NCI-H1417 treated with DMSO at 0.1 percent for 48 hours (cell line): ENCODE measurements at regions not wholly inside any gene's neighbourhood (a gene's known extent, or its start where the extent isn't known, plus 50 kb on each side); places are given as distances from the start of the nearest gene placed in this dataset.

ENCODE experiments used
- DNase-seq: peaks from one replicate; lab custom pipeline; 2025; lab: John Stamatoyannopoulos, UW

DNA sequence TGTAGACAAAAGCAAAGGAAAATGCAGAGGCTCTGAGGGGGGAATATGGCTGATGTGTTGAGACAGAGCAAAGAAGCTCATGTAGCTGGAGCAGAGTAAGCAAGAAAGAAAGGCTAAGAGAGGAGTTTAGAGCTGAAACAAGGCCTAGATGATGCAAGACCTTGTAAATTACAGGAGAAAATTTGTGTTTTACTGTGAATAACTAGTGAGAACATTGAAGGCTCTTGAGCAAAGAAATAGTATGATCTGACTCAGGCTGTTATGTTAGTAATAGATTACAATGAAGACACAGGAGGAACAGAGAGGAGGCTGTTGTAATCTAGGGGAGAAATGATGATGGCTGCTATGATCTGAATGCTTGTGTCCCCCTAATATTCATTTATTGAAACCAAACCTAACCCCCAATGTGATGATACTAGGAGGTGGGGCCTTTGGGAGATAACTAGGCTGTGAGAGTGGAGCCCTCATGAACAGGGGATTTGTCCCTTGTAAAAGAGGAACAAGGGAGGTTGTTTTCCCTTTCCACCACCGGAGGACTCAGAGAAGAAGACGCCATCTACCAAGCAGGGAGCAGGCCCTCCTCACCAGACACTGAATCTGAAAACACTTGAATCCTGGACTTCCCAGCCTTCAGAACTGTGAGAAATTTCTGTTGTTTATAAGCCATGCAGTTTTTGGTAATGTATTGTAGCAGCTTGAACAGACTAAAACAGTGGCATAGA, 394.9 kb downstream of the HTR7 start:
- no peak for DNase-seq

DNA sequence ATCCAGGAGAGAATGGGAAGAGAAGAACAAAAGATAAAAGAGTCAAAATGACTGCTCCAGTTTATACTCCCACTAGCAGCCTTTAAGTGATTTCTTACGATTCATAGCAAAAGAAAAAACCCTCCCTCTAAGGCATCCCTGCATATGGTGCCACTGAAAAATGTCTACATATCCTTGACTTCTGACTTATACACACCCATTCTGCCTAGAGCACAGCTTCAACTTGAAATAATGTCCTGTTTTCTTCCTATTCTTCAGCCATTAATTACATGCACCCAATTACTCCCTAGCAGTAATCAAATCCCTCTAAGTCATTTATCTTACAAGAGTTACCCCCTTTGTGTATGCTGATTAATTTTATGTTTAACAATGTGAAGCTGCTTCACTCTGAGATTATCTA, 393.5 kb downstream of the HTR7 start:
- DNase-seq, result no peak

DNA sequence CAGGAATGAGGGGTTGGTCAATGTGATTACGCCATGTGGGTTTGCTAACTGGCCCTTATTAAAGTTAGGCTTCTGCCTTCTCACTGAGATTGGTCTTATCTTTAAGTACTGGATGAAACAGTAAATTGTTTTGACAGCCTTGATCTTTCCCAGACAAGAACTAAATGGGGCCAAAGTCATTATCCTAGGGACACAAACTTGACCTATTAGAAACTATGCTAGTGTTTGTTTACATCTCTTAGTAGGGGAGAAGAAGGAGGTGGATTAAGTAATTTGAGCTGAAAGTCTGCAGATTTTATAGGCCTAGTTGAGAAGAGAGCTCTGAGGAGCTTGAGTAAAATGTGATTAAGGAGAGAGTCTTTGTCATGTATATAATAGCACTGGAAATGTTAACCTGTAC, 386.9 kb downstream of the HTR7 start:
- no peak for DNase-seq

DNA sequence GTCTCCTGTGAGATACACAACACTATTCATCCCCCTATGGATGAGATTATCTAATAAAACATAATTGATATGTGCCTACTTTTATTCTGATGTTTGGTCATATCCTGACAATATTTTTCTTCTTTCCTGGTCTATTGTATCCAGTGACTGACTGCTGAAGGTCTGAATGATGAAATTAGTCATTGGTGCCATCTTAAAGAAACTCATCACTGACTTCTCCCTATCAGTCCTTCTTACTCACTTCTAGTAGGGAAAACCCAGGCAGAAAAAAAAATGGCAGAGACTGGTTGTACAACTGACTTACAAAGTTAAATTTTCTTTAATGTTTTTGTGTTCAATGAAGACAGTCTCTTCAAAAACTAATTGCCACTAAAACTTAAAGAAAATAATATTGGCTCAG, 377.4 kb downstream of the HTR7 start:
- no peak for DNase-seq

DNA sequence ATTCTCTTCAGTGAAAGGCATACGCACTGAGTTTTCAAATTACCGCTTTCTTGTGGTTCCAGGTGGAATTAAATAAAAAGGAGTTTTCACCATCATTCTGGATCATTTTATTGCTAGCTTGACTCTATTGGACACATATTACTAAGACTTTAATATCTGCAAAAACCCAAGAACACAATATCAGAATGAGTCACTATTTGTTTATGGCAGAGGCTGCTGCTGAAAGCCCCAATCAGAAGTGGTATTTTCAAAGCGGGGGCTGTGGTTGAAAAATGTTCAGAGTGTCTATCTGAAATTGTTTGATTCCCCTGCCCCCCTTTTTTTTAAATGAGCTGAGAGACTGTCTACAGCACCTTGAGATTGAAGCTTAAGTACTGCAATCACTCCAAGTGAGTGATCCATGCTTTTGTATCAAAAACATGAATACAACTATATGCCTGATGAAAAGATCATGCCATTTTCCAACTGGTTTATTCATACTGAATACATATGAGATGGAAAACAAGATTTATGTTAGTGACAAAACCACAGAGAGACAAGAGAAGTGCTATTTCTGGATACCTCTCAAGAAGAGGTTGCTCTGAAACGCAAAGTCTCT, 376.4 kb downstream of the HTR7 start:
- no peak for DNase-seq

DNA sequence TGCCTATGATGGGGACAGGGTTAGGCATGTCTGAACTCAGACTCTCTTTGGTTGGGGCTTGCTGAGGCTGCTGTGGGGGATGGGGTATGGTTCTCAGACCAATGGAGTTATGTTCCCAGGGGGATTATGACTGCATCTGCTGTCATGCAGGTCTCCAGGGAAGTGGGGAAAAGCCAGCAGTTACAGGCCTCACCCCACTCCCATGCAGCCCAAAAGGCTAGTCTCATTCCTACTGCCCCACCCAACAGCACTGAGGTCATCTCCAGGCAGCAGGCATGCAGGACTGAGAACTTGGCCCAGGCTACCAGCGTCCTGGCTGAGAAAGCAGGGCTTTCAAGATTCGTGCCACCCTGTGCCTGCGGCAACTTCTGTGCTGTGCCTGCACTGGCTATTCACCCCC, 373.3 kb downstream of the HTR7 start:
- DNase-seq, result no peak

DNA sequence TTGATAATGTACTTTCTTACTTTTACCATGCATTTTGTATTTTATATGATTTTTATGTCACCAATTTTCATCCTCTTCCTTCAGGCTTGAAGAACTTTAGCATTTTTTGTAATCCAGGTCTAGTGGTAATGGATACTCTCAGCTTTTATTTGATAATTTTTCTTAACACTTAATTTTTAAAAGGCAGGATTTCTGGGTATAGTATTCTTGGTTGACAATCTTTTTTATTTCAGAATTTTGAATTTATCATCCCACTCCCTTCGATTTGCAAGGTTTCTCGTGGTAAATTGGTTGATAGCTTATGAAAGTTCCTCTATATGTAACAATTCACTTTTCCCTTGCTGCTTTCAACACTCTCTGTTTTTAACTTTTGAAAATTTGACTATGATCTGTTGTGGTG, 363.7 kb downstream of the HTR7 start:
- no peak for DNase-seq

DNA sequence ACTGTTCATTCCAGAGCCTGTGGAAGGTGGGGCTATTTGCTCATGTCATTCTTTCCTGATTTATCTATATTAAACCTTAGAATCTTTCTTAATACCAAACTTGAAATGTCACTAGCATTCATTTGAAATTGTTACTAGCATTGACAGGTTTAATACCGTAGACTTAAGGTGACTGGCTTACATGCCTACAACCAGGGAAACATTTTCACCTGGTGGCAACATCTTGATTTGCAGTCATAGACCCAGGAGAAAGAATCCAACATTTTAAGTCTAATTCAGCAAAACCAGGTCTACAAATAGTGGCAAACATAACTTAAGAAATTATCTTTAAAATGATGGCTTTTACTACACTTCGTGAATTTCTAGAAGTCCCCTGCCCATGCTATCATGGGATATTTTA, 353.7 kb downstream of the HTR7 start:
- DNase-seq, result no peak

DNA sequence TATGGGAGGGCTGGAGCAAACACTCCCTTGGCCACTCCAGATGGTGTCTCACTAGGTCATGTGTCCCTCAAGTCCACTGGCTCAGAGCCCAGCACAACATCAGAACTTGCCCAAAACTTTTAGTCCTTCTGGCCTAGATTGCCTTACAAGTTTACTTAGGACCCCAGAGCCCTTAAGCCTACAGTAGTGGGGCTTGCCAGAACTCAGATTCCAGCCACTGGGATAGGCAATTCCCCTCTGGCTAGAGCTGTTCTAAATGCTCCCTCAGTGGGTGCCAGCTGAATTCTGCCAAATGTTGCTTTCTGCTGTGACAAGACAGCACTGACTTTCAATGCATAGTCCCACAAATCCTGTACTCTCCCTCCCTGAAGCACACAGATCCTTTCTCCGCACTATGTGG, 331.1 kb downstream of the HTR7 start:
- DNase-seq, result no peak

DNA sequence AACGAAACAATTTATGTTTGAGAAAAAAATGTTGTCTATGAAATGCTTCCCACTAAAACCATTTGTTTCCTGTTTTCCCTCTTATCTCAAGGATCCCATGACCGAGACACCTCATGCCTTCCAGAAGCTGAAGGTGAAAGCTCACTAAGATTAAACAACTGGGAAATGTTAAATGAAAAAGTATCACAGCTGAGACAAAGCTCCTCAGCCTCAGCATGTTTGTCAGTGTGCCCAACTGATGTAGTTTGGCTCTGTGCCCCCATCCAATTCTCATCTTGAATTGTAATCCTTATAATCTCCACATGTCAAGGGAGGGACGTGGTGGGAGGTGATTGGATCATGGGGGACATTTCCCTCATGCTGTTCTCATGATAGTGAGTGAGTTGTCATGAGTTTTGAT, 327.3 kb downstream of the HTR7 start:
- DNase-seq, result no peak

DNA sequence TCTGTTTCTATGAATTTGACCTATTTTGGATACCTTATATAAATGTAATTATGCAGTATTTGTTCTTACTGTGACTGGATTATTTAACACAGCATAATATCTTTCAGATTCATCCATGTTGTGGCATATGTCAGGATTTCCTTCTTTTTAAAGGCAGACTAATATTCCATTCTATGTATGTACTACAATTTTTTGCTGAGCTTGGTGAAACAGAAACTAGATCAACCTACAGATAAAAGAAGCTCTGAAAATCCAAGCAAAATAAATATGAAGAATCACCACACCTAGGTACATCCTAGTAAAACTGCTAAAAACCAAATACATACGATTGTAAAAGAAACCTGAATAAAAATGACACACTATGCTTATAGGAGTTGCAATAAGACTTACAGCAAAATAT, 300.5 kb downstream of the HTR7 start:
- no peak for DNase-seq

DNA sequence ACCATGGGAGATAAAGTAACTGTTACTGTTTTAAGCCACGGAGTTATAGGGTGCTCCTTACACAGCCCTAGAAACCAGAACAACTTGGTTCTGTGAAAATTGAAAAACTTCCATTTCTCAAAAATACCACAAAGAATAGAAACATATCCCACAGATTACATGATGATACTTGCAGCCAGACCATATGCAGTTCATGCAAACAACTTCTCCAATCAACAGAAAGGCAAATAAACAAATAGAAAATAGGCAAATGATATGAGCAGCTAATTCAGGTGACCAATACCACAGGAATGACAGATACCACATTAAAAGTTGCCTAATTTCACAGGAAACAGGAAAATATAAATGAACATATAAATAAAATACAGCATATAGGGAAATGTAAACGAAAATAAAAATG, 297.5 kb downstream of the HTR7 start:
- DNase-seq, result no peak

DNA sequence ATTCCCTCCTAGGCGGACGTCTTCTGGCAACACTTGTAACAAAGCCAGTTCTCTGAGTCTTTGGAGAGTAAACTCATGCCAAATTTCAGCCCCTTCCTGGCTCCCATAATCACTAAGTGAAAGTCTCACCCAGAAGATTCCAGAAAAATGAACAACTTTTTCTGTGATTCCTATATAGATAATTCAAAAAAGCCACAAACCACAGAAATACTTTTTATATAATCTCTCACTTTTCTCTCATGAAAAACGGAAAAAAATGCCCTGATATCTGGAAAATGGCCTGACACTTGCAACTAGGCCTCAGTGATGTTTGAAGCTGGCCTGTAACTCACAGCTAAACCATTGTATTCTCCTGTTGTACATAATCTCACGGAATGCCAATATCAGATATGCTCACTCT, 296.2 kb downstream of the HTR7 start:
- no peak for DNase-seq

DNA sequence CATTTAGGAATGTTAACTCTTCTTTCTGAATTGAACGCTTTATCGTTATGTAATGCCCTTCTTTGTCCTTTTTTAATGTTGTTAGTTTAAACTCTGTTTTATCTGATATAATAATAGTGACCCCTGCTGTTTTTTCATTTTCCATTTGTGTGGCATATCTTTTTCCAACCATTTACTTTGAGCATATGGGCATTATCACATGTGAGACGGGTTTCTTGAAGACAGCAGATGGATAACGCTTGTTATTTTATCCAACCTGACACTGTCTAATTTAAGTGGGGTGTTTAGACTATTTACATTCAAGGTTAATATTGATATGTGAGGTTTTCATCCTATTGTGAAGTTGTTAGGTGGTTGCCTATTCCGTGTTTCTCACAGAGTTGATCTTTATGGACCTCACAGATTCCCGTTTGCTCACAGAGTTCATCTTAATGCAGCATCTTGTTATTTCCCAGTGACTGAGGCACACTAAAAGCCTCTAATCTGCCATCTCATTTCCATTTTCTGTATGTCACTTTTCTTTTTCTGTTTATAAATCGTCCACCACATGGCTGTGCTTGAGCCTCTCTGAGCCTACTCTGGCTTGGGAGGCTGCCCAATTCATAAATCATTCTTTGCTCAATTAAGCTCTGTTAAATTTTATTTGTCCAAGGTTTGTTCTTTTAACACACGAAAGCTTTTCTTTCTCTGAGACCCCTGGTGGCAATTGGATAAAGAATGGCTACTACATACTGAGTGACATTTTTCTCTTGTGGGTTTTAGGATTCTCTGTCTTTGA, 286.2 kb downstream of the HTR7 start:
- no peak for DNase-seq

DNA sequence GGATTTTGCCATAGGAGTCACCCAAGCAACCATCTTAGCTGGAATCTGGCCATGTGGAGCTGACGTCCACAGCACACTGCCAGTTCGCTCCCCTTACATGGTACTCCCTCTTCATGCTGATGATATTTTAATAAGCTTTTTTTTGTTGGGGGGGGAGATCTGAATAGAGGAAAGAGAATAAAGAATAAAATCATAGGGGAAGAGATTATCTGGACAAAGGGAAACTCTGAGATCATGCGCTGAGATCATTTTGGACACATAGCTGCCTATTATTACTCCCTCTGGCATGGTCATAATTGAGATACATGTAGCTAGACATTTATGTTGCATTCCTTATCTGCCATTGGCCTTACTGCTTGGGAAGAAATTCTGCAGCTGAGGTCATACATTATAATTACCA, 282.7 kb downstream of the HTR7 start:
- no peak for DNase-seq

DNA sequence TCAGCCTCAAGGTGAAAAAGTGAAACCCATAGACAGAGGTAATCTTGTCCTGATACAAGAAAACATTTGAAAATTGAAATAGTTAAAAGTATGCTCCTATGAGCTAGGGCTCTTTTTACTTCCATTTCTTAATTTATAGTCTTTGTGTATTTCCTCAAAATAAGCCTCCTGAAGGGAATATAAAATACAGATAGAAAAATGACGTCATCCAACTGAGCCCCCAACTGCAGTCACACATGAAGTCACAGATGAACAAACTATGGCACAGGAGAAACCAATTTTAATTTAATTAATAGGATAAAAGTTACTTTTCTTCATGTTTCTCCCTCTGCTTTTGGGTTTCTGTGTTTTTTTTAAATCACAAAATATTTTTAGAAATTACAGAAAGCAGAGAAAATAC, 280.3 kb downstream of the HTR7 start:
- no peak for DNase-seq

DNA sequence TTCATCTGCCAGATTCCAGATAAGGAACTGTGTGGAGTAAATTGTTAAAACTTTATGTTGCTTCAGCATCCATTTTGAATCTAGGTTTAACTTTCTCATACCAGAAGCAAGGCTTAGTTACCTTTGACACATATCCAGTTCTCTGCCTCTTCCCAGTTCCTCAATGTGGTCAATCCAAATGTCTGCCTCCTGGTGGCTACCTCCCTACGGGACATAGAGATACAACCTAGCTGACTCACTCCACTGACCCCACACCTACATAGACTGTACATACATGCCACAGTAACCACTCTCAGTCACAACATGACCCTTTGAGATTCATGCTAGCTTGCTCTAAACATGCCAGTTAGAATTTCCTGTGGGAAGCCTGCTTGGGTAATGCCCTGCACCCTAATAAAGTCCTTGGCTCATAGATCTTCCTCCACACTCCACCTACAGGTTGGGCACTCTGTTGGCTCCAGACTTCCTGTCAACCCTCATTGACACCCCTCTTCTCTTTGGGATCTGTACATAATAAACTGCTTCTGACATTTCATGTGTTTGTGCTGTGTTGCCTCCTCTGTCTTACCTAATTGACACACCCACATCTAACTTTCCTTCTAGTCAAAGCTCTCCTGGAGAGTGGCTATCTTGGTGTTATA, 278.1 kb downstream of the HTR7 start:
- no peak for DNase-seq

DNA sequence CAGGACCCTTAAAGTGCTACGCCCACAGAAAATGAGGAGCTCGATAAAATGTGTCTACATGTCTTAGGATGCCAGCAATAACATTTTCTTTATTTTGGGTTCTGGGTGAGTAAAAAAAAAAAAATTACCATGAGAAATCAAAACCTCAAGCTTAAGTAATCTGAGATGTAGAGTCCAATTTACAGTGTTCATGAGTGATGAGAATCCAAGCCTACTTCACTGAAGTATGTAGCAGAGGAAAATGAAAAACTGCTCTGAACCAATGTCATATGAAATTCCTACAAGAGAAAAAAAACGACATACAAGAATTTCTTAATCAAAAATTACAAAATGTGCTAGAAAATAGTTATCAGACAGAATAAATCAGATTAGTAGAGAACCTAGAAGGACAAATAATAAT, 274.4 kb downstream of the HTR7 start:
- no peak for DNase-seq

DNA sequence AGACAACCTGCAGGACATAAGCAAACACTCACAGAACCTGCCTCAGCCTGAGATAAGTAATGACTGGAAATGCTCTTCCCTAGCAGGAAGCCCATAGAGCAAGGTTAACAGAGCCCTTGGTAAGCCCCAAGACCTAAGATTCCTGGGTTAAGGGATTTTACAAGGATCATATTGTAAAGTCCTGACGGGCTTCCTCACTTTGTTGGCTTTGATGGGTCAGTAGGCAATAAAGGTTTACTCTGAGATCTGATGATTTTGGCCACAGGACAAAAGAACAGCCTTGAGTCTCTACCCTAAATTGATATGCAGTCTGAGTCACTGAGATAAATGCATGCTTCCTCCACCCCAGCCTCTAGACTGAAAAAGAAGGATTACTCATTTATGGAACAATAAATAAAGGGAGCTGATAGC, 270.8 kb downstream of the HTR7 start:
- no peak for DNase-seq

DNA sequence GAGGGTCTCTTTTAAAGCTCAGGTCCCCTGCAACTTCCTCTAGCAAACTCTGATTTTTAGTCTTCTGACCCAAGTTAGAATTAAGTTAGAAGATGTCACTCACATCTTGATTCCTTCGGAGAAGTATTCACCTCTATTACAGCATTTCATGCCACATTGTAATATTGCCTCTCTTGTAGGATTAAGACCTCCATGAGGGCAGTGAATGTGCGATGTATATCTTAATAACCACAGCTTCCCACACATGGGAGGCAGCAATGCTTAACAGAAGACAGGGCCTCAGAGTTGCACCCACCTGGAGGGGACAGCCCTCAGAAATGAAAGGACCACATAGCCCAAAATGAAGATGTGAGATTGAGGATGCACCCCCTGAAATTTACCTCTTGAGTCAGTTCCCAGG, 270.3 kb downstream of the HTR7 start:
- no peak for DNase-seq

DNA sequence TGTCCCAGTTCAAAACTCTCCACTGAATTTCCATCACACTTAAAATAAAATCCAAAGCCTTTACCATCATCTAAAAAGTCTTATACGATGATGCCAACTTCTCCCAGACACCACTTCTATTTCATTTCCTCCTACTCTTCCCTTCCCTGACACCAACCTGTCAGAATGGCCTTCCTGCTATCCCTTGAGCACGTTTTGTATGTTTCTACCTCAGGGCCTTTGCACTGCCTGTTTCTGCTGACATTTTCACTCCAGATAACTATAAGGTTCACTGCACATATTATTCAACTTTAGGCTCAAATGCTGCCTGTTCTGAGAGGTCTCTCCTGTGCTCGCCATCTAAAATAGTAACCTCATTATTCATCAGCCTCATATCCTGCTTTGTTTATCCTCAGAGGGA, 269.6 kb downstream of the HTR7 start:
- no peak for DNase-seq

DNA sequence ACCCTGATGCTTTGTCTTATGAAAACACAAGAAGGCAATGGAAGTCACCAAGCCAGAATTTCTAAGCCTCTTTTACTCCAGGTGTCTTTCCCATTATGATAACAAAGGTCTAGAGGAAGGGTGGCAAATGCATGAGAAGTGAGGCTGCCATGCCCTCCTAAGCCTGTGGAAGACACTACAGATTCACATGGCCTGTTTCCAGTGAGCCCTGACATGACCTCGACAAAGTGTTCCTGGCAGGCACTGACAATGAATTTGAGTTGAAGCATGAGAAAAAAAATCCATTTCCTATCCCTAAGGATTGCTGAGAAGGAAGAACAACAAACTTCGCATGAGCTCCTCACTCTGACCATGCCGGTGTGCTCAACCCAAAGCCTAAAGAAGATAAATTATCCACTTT, 268.0 kb downstream of the HTR7 start:
- no peak for DNase-seq

DNA sequence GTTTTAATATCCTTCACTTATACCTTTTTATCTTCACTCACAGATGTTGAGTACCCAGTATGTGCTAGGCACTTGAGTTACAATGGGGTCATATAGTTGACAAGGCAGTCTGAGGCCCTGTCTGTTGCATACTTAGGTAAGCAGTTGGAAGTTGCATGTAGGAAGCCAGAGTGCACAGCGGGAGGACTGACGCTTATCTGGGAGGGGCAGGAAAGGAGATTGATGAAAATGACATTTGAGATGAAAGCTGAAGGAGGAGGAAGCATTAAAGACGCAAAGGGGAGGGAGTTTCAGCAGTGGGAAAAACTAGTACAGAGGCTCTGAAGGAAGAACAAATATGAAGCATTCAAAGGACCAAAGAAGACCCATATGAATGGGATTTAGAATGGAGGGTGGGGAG, 266.2 kb downstream of the HTR7 start:
- DNase-seq, result no peak
